ENCODE measurements at regions not wholly inside any gene's neighbourhood (a gene's known extent, or its start where the extent isn't known, plus 50 kb on each side); places are given as distances from the start of the nearest gene placed in this dataset.

- DNase-seq: no peak
Observed at GRCh38 chr2:220064111-220065030, 436.9 kb downstream of the SLC4A3 start.

DNA sequence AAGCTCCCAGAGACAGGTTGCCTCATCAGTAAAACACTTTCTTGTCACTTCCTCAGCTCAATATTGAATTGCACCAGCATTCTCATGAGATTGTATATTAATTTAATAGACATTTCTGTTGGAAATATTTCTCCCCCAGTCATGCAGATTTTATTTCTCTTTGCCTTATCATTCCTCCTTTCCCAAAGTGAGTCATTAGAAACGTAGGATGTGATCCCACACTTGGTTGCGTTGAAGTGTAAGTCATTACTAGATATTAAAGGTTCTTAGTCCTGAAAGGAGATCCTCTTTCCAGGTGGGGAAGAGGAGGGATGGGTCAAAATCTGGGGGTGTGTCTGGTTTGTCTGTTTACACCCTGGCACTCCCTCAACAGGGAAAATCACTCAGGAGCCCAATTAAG, 438.2 kb downstream of the SLC4A3 start:
- no peak for DNase-seq

GRCh38 chr2:220068846-220069245, 441.4 kb downstream of the SLC4A3 start:
- DNase-seq: no peak

DNA sequence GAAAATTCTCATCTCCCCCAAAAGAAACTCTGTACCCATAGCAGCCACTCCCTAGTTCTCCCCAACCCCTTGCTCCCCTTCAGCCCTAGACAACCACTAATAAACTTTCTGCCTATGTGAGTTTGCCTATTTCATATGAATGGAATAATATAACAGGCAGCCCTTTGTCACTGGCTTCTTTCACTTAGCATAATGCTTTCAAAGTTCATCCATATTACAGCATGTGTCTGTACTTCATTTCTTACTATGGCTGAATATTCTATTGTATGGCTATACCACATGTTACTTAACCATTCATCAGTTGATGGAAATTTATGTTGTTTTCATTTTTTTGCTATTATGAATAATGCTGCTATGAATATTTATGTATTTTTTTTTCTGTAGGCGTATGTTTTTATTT, 442.9 kb downstream of the SLC4A3 start:
- no peak for DNase-seq

DNA sequence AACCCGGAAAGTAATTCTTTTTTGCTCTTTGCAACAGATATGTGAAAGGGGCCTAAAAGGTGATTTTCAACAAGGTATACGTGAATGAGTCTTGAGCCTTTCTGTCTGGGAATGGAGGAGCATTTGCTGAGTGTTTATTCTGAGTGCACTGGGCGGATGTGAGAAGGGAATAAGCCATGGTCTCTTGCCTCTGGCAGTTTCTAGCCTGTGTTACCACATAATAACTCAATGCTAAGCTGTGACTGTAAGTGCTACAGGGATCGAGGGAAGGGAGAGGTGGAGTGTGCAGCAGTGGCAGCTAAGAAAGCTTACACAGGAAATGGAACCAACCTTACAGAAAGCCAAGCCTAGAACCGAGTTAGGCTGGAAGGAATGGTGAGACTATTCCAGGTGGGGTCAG, 444.3 kb downstream of the SLC4A3 start:
- DNase-seq: no peak

DNA sequence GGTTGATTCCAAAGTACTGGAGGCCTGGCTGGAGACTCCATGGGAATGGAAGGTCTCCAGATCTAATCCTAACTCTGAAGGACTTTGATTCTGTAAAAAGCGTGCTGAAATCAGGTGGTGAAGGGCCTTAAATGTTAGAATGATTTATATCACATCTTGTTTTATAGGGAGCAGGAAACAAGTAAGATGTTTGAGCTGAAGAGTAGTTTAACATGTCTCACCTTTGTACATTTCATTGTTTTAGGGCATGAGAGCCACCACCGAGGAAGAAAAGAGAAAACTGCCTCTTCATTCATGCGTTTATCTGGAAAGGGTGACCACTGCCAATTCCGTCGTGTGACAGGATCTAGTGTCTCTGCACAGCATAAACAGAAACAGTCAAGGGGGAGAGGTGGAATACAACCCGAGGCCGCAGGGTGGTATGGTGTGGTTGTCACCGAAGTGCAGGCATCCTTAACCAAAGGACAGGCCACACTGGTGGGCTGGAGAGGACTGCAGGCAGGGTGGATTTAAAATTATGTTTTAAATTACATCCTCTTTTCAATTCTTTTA, 445.3 kb downstream of the SLC4A3 start:
- DNase-seq: no peak

DNA sequence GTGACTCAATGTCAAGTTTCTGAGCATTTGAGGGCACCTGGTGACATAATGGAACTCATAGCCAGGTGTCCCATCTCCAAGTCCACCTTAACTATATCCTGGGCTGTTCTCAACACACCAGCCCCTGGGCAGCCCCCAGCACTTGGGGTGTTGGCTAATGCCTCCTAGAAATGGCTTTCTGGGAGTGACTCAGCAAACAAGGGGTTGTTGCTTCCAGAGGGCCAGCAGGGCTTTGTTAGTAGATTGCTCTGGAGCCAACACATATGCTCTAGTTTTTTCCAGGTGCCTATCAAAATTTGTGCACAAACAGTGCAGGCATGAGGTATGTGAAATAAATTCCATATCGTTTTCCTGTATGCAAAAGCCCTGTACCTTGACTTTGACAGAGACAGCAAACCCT, 448.4 kb downstream of the SLC4A3 start:
- no peak for DNase-seq

DNA sequence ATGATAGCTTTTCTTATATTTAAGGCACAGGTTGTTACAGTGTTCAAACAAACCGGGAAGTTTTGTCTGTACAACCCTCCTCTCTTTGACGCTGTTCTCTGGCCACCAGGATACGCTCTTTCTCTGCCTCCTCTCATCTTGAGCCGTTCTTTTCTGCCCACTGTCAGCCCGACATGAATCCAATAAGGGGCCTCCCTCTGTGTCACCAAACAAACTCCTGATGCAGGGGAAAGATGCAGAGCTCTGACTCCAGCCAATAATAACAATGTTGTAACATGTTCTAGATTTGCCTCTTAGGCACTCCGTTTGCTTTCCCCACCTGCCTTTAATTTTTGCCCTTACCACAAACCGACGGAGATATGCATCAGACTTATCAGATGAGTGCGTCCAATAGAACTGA, 449.3 kb downstream of the SLC4A3 start:
- no peak for DNase-seq

DNA sequence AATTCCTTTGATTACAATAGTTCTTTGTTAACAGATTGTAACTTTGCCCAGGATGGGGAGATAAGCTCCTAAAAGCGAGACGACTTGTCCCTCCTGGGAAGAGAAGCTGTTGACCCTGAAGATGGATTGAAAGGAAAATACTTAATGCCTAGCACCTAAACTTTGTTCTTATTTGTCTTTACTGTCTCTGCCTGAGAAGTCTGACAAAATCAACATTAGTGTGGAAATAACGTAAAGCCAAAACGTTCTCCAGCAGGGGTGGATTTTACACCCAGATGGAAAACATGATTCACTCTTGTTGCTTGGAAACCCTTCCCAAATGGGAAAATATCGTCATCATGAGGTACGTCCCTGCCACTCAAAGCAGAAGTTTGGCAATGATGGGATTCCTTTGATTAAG, 450.1 kb downstream of the SLC4A3 start:
- DNase-seq: no peak

- no peak for DNase-seq
Observed at GRCh38 chr2:220078439-220078838, 451.0 kb downstream of the SLC4A3 start.

DNA sequence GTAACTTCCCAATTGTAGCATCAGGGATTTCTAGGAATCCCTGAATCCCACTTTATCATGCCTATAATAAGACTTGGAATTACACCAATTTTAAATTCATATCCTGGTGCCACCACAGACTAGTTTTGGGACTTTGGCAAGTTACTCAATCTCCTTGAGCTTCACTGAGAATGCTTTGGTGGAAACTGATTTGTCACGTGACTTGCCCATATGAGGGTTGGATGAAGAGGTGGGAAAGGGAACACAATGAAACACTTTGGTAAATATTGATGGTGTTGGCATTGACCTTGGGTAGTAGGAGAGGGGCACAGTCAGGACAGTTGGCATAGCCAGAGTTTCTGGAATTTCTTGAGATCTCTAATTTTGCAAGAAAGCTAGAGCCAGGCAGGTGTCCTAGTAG, 452.2 kb downstream of the SLC4A3 start:
- DNase-seq: no peak

- no peak for DNase-seq
Observed at GRCh38 chr2:220081171-220081570, 453.7 kb downstream of the SLC4A3 start.

- DNase-seq: no peak
Observed at GRCh38 chr2:220090050-220090449, 462.6 kb downstream of the SLC4A3 start.

- DNase-seq: no peak
Observed at GRCh38 chr2:220096406-220096805, 469.0 kb downstream of the SLC4A3 start.

DNA sequence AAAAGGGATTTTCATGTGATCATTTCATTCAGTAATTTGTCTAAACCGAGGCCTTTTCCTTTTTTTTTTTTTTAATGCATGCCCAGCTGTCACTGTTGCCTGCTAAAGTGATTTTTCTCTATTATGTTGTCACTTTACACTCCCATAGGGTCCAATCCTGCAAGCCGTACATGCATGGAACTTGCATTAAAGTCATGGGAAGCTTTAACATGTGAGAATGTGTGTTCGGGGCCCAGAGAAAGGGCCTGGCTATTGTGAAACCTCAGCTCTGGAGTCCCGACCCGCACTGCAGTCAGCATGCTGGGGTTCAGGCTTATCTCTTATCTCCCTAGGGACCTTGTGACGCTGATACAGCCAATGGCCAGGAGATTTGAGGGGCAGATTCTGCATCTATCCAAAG, 474.6 kb downstream of the SLC4A3 start:
- DNase-seq: no peak

- no peak for DNase-seq
Observed at GRCh38 chr2:220103596-220103995, 476.2 kb downstream of the SLC4A3 start.

- DNase-seq: no peak
Observed at GRCh38 chr2:220104871-220105351, 477.5 kb downstream of the SLC4A3 start.

DNA sequence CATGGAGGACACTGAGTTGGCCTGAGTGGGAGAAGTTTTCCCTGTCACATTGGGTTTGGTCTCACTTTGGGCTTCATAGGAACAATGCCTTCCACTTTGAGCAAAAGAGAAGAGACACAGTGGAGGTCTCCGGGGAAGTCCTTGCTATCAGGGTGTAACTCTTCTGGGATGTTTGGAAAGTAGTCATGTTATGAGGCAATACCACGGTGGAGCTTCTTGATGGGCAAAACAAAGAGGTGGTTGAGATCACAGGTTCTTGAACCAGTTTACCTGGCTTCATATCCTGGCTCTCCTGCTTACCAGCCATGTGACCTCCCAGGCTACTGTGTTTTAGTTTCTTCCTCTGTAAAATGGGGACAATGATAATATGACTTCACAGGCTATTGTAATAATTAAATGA, 478.6 kb downstream of the SLC4A3 start:
- no peak for DNase-seq

DNA sequence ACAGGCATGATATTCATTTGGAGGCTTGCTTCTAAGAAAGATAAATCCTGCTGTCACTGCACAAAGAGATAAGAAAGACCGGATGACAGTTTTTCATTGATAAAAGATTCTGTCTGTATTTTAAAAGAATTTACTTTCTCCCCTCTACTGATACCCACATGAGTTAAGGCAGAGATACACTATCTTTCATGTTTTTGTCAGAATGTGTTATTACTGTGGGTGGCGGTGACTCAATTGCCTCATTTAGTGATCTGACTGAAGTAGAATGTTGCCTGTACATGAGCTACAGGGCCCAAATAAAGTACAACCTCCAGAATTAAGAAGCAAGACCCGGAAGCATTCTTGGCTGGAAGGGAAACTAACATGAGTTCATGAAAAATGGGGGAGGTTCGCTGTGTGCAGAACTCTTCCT, 480.0 kb downstream of the SLC4A3 start:
- DNase-seq: no peak

GRCh38 chr2:220114443-220114842, 487.0 kb downstream of the SLC4A3 start:
- DNase-seq: no peak

DNA sequence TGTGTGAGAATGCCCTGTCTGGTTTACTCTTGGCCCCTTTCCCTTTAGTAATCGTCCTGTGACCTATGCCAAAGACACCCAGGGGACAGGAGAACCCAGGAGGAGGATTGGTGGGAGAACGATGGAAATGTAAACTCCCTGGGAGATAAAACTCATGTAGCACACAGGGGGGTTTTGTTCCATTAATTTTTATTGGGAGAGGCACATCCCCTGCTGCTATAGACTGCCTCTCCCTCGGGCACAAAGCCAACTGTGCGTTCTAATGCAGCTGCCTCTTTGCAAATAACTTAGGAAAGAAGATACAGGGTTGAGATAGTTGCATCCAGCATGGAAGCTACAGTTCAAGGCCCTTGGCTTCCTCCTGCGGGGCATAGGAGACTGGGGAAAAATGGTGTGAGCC, 489.6 kb downstream of the SLC4A3 start:
- no peak for DNase-seq

DNA sequence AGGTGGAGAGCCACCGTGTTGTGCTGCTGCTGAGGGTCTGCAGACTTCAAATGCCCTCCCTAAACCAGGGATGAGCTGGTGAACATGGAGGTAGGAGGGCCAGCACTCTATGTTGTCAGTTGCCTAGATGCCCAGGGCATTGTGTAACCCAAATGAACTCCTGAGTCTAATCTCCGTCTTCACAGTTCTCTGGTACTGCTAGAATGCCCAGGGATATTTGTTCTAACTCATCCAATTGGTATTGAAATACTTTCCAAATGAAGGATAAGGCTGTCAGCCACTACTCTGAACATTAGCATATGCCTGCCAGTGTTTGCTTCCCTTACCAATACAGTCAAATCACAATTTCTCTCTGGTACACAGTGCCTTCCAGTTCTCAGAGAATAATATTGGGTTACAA, 492.6 kb downstream of the SLC4A3 start:
- DNase-seq: no peak

- no peak for DNase-seq
Observed at GRCh38 chr2:220123751-220124150, 496.3 kb downstream of the SLC4A3 start.

GRCh38 chr2:220125551-220125950, 498.1 kb downstream of the SLC4A3 start:
- DNase-seq: no peak

All from inflammatory macrophage (primary cell).